Tibial artery (tissue), 4 donors: ENCODE measurements at regions not wholly inside any gene's neighbourhood (a gene's known extent, or its start where the extent isn't known, plus 50 kb on each side); places are given as distances from the start of the nearest gene placed in this dataset.

Experiments used
- DNase-seq, 2 donors: peaks; one replicate each; pipeline ENCODE4 v3.0.0-alpha.2; 2019
- H3K27ac ChIP-seq, 2 donors: fragments of 200-600 bp; sonication (generic) in 1 of 2; 1 replicate in 1 of 2; 2 replicates in 1 of 2; pipeline ENCODE4 v1.5.1; 2018 to 2019; ENCODE audit warnings: mild to moderate bottlenecking in 1 of 2
- H3K27me3 ChIP-seq, 2 donors: fragments of 200-600 bp; sonication (generic) in 1 of 2; one replicate each; pipeline versions ENCODE4 v1.5.1 to v1.6.0; 2016 to 2019
- H3K36me3 ChIP-seq, 3 donors: fragments of 200-600 bp; sonication (generic) in 2 of 3; one replicate each; pipeline ENCODE4 v1.5.1; 2016 to 2019; ENCODE audit warnings: mild to moderate bottlenecking in 2 of 3
- H3K4me1 ChIP-seq, 4 donors: fragments of 200-600 bp; sonication (generic) in 2 of 4; 1 replicate in 3 of 4; 2 replicates in 1 of 4; pipeline ENCODE4 v1.5.1; 2016 to 2019
- H3K4me3 ChIP-seq, 2 donors: fragments of 200-600 bp; sonication (generic) in 1 of 2; 1 replicate in 1 of 2; 2 replicates in 1 of 2; pipeline ENCODE4 v1.5.1; 2018 to 2019; ENCODE audit warnings: mild to moderate bottlenecking in 2 of 2
- H3K9me3 ChIP-seq, 3 donors: fragments of 200-600 bp; sonication (generic) in 1 of 3; one replicate each; pipeline ENCODE4 v1.5.1; 2016 to 2019
- intact Hi-C: fragments of 100-400 bp; cut with DNase I; formaldehyde crosslinking; loops from one replicate; pipeline ENCODE4 v1.15.0; 2023; ENCODE audit warnings: low total_unique reads
- TF ChIP-seq, protein P1 (sequence below), 2 experiments: fragments of 200-600 bp in 1 of 2; fragments of 450-650 bp in 1 of 2; IDR thresholded peaks; one replicate each; pipeline ENCODE4 v1.5.1; 2017 to 2019; ENCODE audit warnings: antibody characterized with exemption in 2 of 2, mild to moderate bottlenecking in 1 of 2, moderate library complexity in 1 of 2

DNA sequence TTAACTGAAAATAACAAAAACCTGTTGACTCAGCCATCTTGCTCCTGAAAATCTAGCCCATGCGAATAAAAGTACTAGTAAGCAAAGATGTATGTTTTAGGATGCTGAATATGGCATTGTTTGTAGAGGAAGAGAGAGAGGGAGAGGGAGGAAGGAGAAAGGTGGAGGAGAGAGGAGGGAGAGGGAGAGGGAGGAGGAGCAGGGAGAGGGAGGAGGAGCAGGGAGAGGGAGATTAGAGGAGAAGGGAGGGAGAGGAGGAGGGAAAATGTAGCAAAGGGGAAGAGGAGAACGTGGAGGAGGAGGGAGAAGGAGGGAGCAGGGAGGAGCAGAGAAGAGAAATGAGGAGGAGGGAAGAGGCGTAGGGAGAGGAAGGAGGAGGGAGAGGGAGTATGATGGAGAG is 324.5 kb upstream of the EEF2KMT start:
- Histone ChIP-seq H3K27me3 (no peaks in the 10 kb centered on the region), H3K27ac (no peak overlapping the region), H3K4me1 (no peaks in the 10 kb centered on the region), H3K36me3 (no peaks in the 10 kb centered on the region), H3K9me3 (no peaks in the 10 kb centered on the region), H3K4me3 (no peak overlapping the region)
- intact Hi-C loops = no loop called here
- no peak for DNase-seq
- TF ChIP-seq, protein P1, sequence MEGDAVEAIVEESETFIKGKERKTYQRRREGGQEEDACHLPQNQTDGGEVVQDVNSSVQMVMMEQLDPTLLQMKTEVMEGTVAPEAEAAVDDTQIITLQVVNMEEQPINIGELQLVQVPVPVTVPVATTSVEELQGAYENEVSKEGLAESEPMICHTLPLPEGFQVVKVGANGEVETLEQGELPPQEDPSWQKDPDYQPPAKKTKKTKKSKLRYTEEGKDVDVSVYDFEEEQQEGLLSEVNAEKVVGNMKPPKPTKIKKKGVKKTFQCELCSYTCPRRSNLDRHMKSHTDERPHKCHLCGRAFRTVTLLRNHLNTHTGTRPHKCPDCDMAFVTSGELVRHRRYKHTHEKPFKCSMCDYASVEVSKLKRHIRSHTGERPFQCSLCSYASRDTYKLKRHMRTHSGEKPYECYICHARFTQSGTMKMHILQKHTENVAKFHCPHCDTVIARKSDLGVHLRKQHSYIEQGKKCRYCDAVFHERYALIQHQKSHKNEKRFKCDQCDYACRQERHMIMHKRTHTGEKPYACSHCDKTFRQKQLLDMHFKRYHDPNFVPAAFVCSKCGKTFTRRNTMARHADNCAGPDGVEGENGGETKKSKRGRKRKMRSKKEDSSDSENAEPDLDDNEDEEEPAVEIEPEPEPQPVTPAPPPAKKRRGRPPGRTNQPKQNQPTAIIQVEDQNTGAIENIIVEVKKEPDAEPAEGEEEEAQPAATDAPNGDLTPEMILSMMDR (IDR thresholded peaks at IDR 0.05) = no peak

DNA sequence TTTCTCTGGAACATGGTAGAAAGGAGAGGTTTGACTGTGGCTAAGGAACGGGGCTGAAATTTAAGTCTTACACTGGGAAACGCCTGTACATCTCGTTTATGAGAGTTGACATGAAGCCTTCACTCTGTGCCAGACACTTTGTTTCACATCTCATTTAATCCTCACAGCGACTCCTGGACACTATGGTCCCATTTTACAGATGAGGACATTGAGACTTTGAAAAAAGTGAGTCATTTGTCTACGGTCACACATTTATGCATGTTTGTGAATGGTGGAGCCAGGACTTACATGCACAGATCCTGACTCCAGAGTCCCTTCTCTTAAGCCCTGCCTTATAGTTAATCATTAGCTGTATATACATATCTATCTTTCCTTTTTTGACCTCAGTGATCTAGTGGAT is 318.4 kb upstream of the EEF2KMT start:
- TF ChIP-seq, protein P1 (IDR thresholded peaks at IDR 0.05) = no peak
- intact Hi-C loops = no loop called here
- no peak overlapping the region for H3K27ac ChIP-seq
- no peaks in the 10 kb centered on the region for H3K36me3 ChIP-seq
- no peaks in the 10 kb centered on the region for H3K9me3 ChIP-seq
- DNase-seq = no peak
- no peak overlapping the region for H3K4me3 ChIP-seq
- H3K4me1 ChIP-seq = peaks cover 0 to 3% (median 0%) of the 10 kb centered on the region in 4 donors
- no peaks in the 10 kb centered on the region for H3K27me3 ChIP-seq

DNA sequence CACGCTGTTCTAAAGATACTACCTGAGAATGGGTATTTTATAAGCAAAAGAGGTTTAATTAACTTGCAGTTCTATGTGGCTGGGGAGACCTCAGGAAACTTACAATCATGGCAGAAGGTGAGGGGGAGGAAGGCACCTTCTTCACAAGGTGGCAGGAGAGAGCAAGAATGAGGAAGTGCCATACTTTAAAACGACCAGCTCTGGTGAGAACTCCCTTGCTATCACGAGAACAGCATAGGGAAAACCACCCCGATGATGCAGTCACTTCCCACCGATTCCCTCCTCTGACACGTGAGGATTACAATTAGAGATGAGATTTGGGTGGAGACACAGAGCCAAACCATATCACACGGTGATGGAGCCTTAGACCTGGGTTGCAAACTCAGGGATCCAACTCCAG is 317.5 kb upstream of the EEF2KMT start:
- DNase-seq = no peak
- Histone ChIP-seq H3K36me3 (no peaks in the 10 kb centered on the region), H3K27me3 (no peaks in the 10 kb centered on the region), H3K27ac (no peak overlapping the region), H3K4me1 (peaks cover 0 to 3% (median 0%) of the 10 kb centered on the region in 4 donors), H3K4me3 (no peak overlapping the region), H3K9me3 (no peaks in the 10 kb centered on the region)
- intact Hi-C loops = no loop called here
- TF ChIP-seq, protein P1 (IDR thresholded peaks at IDR 0.05) = no peak

DNA sequence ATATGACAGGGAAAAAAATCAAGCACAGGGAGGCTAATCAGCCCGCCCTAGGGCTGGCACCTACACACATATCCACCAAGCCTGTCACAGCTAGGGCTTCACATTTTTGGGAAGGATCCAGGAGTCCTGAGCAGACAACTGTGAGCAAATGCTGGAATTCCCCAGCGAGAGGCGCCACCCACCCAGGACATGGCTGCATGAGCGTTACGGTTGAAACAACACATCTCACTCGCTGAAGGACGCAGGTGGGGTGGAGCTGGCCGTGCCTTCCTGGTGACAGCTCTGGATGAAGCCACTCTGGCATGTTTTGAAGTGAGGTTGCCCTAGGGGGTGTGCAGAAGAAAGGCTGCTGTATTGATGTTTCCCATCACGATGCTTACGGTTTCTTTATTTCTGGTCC is 315.1 kb upstream of the EEF2KMT start:
- no peak for DNase-seq
- Histone ChIP-seq H3K9me3 (no peaks in the 10 kb centered on the region), H3K4me3 (no peak overlapping the region), H3K27me3 (no peaks in the 10 kb centered on the region), H3K4me1 (peaks cover 0 to 3% (median 0%) of the 10 kb centered on the region in 4 donors), H3K27ac (no peak overlapping the region), H3K36me3 (no peaks in the 10 kb centered on the region)
- intact Hi-C loops = no loop called here
- TF ChIP-seq, protein P1 (IDR thresholded peaks at IDR 0.05) = no peak

DNA sequence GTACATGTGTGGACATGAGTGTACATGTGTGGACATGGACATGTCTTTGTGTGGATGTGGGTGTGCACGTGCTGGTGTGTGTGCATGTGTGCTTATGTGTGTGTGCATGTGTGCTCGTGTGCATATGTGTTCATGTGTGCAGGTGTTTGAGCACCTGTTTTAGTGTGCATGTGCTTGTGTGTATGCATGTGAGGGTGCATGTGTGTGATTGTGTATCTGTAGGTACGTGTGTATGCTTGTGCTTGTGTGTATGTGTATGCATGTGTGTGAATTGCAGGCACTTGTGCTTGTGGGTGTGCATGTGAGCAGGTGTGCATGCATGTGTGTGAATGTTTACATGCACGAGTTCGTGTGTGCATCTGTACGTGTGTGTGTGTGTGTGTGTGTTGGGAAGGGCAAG is 300.6 kb upstream of the EEF2KMT start:
- Histone ChIP-seq H3K4me1 (no peaks in the 10 kb centered on the region), H3K9me3 (no peaks in the 10 kb centered on the region), H3K27me3 (no peaks in the 10 kb centered on the region), H3K36me3 (no peaks in the 10 kb centered on the region), H3K27ac (no peak overlapping the region), H3K4me3 (no peak overlapping the region)
- intact Hi-C loops = no loop called here
- no peak for DNase-seq
- TF ChIP-seq, protein P1 (IDR thresholded peaks at IDR 0.05) = no peak

DNA sequence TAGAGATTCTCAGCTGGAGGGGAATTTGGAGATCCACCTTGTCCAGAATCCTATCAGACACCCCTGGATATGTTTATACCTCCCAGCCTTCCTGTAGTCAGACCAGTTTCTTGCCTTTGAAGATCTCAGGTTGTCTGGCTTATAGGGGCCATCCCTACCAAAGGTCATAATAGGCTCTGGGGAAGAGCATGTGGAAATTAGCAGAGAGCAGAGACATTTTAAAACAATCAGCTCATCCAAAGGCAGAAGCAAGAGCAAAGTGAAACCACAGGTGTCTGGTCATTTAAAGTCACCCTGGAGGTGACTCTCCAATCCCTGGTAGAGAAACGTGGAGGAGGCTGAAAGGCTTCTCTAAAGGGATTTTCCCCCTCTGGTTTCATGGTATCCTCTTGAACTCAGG is 299.3 kb upstream of the EEF2KMT start:
- intact Hi-C loops = no loop called here
- H3K36me3 ChIP-seq = no peaks in the 10 kb centered on the region

More for the DNA sequence above, 299.3 kb upstream of the EEF2KMT start:
- Histone ChIP-seq H3K9me3 (no peaks in the 10 kb centered on the region), H3K4me1 (no peaks in the 10 kb centered on the region), H3K4me3 (no peak overlapping the region), H3K27me3 (no peaks in the 10 kb centered on the region), H3K27ac (no peak overlapping the region)
- TF ChIP-seq, protein P1 (IDR thresholded peaks at IDR 0.05) = no peak
- no peak for DNase-seq
